ENCODE measurements at regions not wholly inside any gene's neighbourhood (a gene's known extent, or its start where the extent isn't known, plus 50 kb on each side); places are given as distances from the start of the nearest gene placed in this dataset.

DNA sequence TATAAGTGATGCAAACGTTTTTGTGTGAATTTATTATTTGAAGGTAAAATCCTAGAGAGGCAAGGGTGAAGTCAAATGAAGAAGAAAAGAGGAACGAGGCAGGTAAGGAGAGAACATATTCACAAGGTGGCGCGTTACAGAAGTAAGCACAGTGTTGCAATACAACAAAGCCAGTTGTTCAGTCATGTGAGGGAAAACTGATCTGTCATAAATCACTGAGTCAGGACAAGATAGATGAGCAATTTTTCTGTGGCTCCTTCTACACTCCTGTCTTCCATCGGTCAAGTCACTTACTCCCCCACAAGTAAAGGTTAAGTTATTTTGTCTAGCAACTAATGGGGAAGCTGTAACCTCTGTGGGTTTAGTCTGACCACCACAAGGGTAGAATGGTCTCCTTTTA, 203.0 kb upstream of the GK2 start:
- TF ChIP-seq TAF1 (IDR thresholded peaks at IDR 0.05; ENCODE audit: low read depth, low read length), result no peak
- TF ChIP-seq POLR2A (IDR thresholded peaks at IDR 0.05; ENCODE audit: low read depth, low read length), result no peak
- no peak for TF ChIP-seq POLR2AphosphoS5 (IDR thresholded peaks at IDR 0.05; ENCODE audit: low read depth, low read length)
- no peak for TF ChIP-seq PAX5 (IDR thresholded peaks at IDR 0.05; ENCODE audit: insufficient read depth, low read length, severe bottlenecking)
- no peak for TF ChIP-seq SPI1 (IDR thresholded peaks at IDR 0.05; ENCODE audit: low read depth, low read length)
- no peak for TF ChIP-seq POU2F2 (IDR thresholded peaks at IDR 0.05; ENCODE audit: low read depth, low read length)
